WERI-Rb-1 (cell line): ENCODE measurements at regions not wholly inside any gene's neighbourhood (a gene's known extent, or its start where the extent isn't known, plus 50 kb on each side); places are given as distances from the start of the nearest gene placed in this dataset.

Experiments used
- DNase-seq: peaks from one replicate; pipeline ENCODE4 v3.0.0-alpha.2; 2020
- H3K27ac ChIP-seq: fragments of 250-450 bp; sonication (Bioruptor Pico); 2 replicates; pipeline ENCODE4 v1.5.1; 2020; ENCODE audit warnings: mild to moderate bottlenecking, moderate library complexity
- H3K27me3 ChIP-seq: fragments of 250-450 bp; sonication (Bioruptor Pico); 2 replicates; pipeline ENCODE4 v1.5.1; 2021; ENCODE audit warnings: mild to moderate bottlenecking, low read depth, moderate library complexity; ENCODE audit not compliant: insufficient read depth, severe bottlenecking
- H3K36me3 ChIP-seq: fragments of 250-450 bp; sonication (Bioruptor Pico); 2 replicates; pipeline ENCODE4 v1.5.1; 2020; ENCODE audit warnings: mild to moderate bottlenecking, moderate library complexity
- H3K4me3 ChIP-seq: 2 replicates; pipeline ENCODE4 v1.5.1; 2011; ENCODE audit warnings: low read depth, mild to moderate bottlenecking, control low read depth, low read length
- H3K9me3 ChIP-seq: fragments of 250-450 bp; sonication (Bioruptor Pico); 2 replicates; pipeline ENCODE4 v1.5.1; 2021; ENCODE audit warnings: mild to moderate bottlenecking, moderate library complexity; ENCODE audit not compliant: severe bottlenecking
- TF ChIP-seq, protein P1 (sequence below): IDR thresholded peaks from 2 replicates; pipeline ENCODE4 v1.5.1; 2011; ENCODE audit warnings: low read depth, mild to moderate bottlenecking, control low read depth, inconsistent platforms, low read length

DNA sequence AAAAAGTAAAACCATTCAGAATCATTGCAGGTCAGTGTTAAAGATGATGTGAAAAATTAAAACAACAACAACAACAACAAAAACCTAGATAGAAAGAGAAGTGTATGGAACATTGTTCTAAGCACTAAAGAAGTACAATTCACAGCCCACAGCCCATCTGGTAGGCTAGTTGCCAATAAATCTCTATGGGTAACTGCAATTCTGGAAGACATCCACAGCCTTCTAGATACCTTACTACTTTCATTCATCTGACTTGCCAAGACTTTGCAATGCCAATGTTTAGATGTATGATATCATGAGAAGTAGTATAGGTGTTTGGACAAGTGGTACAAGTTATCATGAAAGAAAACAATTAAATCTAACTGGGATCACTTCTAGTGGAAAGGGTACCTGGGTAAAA, 198.6 kb downstream of the VGLL3 start:
- TF ChIP-seq, protein P1, sequence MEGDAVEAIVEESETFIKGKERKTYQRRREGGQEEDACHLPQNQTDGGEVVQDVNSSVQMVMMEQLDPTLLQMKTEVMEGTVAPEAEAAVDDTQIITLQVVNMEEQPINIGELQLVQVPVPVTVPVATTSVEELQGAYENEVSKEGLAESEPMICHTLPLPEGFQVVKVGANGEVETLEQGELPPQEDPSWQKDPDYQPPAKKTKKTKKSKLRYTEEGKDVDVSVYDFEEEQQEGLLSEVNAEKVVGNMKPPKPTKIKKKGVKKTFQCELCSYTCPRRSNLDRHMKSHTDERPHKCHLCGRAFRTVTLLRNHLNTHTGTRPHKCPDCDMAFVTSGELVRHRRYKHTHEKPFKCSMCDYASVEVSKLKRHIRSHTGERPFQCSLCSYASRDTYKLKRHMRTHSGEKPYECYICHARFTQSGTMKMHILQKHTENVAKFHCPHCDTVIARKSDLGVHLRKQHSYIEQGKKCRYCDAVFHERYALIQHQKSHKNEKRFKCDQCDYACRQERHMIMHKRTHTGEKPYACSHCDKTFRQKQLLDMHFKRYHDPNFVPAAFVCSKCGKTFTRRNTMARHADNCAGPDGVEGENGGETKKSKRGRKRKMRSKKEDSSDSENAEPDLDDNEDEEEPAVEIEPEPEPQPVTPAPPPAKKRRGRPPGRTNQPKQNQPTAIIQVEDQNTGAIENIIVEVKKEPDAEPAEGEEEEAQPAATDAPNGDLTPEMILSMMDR: no peak
- H3K27me3 ChIP-seq: no peaks in the 10 kb centered on the region
- H3K36me3 ChIP-seq: no peaks in the 10 kb centered on the region
- no peaks in the 10 kb centered on the region for H3K9me3 ChIP-seq
- no peak overlapping the region for H3K27ac ChIP-seq
- H3K4me3 ChIP-seq: no peak overlapping the region
- no peak for DNase-seq

DNA sequence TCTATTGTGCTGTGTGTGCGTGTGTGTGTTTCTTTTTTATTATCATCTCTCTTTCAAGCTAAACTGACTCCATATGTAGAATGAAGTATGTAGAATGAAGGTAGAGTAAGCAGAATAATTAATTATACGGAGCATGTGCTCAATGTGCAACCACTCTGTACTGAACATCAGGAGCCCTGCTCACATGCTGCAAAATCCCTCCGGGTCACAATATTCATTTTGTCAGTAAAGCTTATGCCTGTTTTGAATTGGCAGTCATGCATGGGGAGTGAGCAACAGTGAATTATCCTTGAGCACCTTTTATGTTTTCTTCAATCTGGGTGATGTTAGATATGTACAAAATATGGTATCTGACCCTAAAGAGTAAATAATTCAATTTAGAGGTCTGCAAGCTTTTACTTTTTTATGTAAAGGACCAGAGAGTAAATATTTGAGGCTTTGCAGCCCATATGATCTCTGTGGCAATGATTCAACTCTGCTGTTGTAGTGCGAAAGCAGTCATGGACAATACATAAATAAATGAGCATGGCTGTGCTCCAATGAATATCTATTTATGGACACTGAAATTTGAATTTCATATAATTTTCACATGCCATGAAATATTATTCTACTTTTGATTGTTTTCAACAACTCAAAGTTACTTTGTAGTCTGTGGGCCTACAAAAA, 199.9 kb downstream of the VGLL3 start:
- TF ChIP-seq, protein P1: no peak
- Histone ChIP-seq H3K27me3 (no peaks in the 10 kb centered on the region), H3K9me3 (no peaks in the 10 kb centered on the region), H3K27ac (no peak overlapping the region), H3K36me3 (no peaks in the 10 kb centered on the region), H3K4me3 (no peak overlapping the region)
- DNase-seq: no peak

DNA sequence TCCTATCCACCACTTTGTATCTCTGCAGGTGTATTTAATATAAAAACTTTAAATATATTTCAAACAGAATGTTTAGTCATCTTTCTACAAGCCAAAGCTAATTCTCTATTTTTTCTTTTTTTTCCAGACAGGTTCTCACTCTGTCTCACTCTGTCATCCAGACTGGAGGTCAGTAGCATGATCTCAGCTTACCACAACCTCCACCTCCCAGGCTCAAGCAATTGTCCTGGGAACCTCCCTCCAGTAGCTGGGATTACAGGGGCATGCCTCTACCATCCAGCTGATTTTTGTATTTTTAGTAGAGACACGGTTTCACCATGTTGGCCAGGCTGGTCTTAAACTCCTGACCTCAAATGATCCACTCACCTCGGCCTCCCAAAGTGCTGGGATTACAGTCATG, 202.6 kb downstream of the VGLL3 start:
- Histone ChIP-seq H3K4me3 (no peak overlapping the region), H3K9me3 (no peaks in the 10 kb centered on the region), H3K36me3 (no peaks in the 10 kb centered on the region), H3K27me3 (no peaks in the 10 kb centered on the region), H3K27ac (no peak overlapping the region)
- TF ChIP-seq, protein P1: no peak
- no peak for DNase-seq

DNA sequence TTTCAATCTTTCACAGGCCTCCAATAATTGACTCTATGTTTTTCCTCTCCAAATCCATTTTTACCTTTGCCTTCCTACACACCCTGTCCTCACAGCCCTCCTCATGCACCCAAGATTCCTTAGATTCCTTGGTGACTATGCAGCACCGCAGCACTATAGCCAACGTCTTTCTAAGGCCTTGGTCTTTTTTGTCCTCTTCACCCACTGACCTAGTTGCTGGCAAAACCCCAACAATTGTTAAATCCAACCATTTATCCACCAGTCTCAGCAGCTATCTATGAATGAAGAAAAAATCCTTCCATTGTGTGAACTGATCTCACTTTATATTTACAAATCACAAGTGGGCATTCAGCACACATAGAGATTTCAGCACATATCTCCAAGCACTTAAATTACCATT, 203.9 kb downstream of the VGLL3 start:
- Histone ChIP-seq H3K27me3 (no peaks in the 10 kb centered on the region), H3K36me3 (no peaks in the 10 kb centered on the region), H3K9me3 (no peaks in the 10 kb centered on the region), H3K4me3 (no peak overlapping the region), H3K27ac (no peak overlapping the region)
- no peak for DNase-seq
- TF ChIP-seq, protein P1: no peak

DNA sequence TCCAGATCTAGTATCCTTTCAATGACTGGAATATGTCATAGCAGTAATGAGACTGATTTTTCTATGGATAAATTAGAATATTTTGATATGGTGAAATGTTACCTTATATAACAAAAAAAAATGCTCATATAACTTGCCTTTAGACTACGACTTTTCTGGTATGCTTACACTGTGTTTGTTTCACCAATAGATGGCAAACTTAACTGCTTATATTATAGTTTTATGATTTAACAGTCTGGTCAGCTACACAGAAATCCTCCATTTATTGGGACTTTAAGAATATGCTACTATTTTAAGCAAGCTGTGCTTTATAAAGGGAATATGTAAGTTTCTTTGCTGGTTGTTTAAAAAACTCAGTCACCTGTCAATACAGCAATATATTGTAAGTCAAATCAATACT, 205.6 kb downstream of the VGLL3 start:
- Histone ChIP-seq H3K27ac (no peak overlapping the region), H3K36me3 (no peaks in the 10 kb centered on the region), H3K9me3 (no peaks in the 10 kb centered on the region), H3K27me3 (no peaks in the 10 kb centered on the region), H3K4me3 (no peak overlapping the region)
- no peak for DNase-seq
- TF ChIP-seq, protein P1: no peak

DNA sequence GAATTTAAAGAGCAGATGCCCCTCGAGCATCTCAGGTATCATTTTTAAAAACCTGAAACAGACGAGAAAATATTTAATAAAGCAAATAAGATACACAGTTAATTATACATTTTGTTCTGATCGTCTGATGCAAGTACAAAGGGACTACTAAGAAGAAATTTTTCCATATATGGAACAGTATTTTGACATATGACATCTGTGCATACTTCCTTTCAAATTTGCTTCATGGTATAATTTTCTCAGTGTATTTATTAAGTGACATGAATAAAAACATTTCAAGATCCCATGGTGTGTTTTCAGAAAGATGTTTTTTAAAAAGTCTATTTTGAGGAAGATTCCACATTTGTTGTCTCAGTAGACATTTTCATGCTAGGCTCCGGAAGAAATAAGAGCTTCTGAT, 208.1 kb downstream of the VGLL3 start:
- no peak for DNase-seq
- H3K27me3 ChIP-seq: no peaks in the 10 kb centered on the region
- no peak overlapping the region for H3K4me3 ChIP-seq
- no peaks in the 10 kb centered on the region for H3K36me3 ChIP-seq
- no peaks in the 10 kb centered on the region for H3K9me3 ChIP-seq
- TF ChIP-seq, protein P1: no peak
- H3K27ac ChIP-seq: no peak overlapping the region
